BJ (cell line): ENCODE measurements at regions not wholly inside any gene's neighbourhood (a gene's known extent, or its start where the extent isn't known, plus 50 kb on each side); places are given as distances from the start of the nearest gene placed in this dataset.

Source experiments
- CTCF ChIA-PET: fragments of 350-600 bp; formaldehyde crosslinking; extraction: SDS; loops from one replicate; lab custom pipeline; 2021; ENCODE audit warnings: antibody characterized with exemption, inconsistent platforms; lab: Yijun Ruan, JAX
- POLR2A ChIA-PET: fragments of 300-600 bp; sonication (Branson Sonifier 250); formaldehyde crosslinking; extraction: SDS; loops from one replicate; lab custom pipeline; 2021; ENCODE audit warnings: antibody characterized with exemption; lab: Charles Lee
- DNase-seq: peaks from one replicate; pipeline ENCODE4 v3.0.0-alpha.2; 2011; ENCODE audit warnings: low read depth
- H3K27me3 ChIP-seq: 2 replicates; pipeline ENCODE4 v1.6.0; 2011; ENCODE audit warnings: low read length; ENCODE audit not compliant: control insufficient read depth, insufficient read depth
- H3K36me3 ChIP-seq: 2 replicates; pipeline ENCODE4 v1.5.1; 2011; ENCODE audit warnings: low read length; ENCODE audit not compliant: control insufficient read depth, insufficient read depth
- H3K4me3 ChIP-seq: 2 replicates; pipeline ENCODE4 v1.5.1; 2011; ENCODE audit warnings: low read depth, mild to moderate bottlenecking, control low read depth, low read length
- CTCF ChIP-seq: IDR thresholded peaks from 2 replicates; pipeline ENCODE4 v1.5.1; 2011; ENCODE audit warnings: low read depth, mild to moderate bottlenecking, control low read depth, inconsistent platforms, low read length, moderate library complexity; ENCODE audit not compliant: insufficient read depth

GRCh38 chr13:75079226-75079625 is 402.7 kb downstream of the TBC1D4 start:
- H3K27me3 ChIP-seq, result no peaks in the 10 kb centered on the region

GRCh38 chr13:75076476-75076875 is 405.5 kb downstream of the TBC1D4 start:
- Histone ChIP-seq H3K4me3 (no peak overlapping the region), H3K27me3 (no peaks in the 10 kb centered on the region), H3K36me3 (no peaks in the 10 kb centered on the region)
- ChIA-PET CTCF (interaction anchor here (1.6 kb wide), 1 partner anchor 144 kb away, joined by 4 read pairs; no protein-coding TSS in a partner anchor), POLR2A (no interaction called here)
- no peak for DNase-seq
- no peak for TF ChIP-seq CTCF

More at GRCh38 chr13:75079226-75079625, 402.7 kb downstream of the TBC1D4 start:
- POLR2A ChIA-PET, result no interaction called here
- Histone ChIP-seq H3K4me3 (no peak overlapping the region), H3K36me3 (no peaks in the 10 kb centered on the region)
- CTCF ChIA-PET, result no interaction called here
- no peak for TF ChIP-seq CTCF
- DNase-seq, result no peak

GRCh38 chr13:75073786-75074185 is 408.2 kb downstream of the TBC1D4 start:
- TF ChIP-seq CTCF, result no peak
- no peaks in the 10 kb centered on the region for H3K36me3 ChIP-seq
- no peak for DNase-seq
- H3K27me3 ChIP-seq, result no peaks in the 10 kb centered on the region
- no peak overlapping the region for H3K4me3 ChIP-seq
- POLR2A ChIA-PET, result no interaction called here
- CTCF ChIA-PET, result no interaction called here

GRCh38 chr13:75072891-75073290 is 409.1 kb downstream of the TBC1D4 start:
- POLR2A ChIA-PET, result no interaction called here
- Histone ChIP-seq H3K36me3 (no peaks in the 10 kb centered on the region), H3K27me3 (no peaks in the 10 kb centered on the region), H3K4me3 (no peak overlapping the region)
- no peak for DNase-seq
- CTCF ChIA-PET, result no interaction called here
- no peak for TF ChIP-seq CTCF

- H3K36me3 ChIP-seq, result no peaks in the 10 kb centered on the region
- CTCF ChIA-PET, result interaction anchor here (0.5 to 0.6 kb wide), 2 partner anchors 46 to 609 kb away, joined by 3 read pairs; no protein-coding TSS in a partner anchor
Measured at GRCh38 chr13:75072368-75072767, 409.6 kb downstream of the TBC1D4 start.

More at GRCh38 chr13:75072368-75072767, 409.6 kb downstream of the TBC1D4 start:
- TF ChIP-seq CTCF, result no peak
- no peak overlapping the region for H3K4me3 ChIP-seq
- DNase-seq, result no peak
- H3K27me3 ChIP-seq, result no peaks in the 10 kb centered on the region
- POLR2A ChIA-PET, result no interaction called here
